Liver (tissue), 8 donors: ENCODE measurements at regions not wholly inside any gene's neighbourhood (a gene's known extent, or its start where the extent isn't known, plus 50 kb on each side); places are given as distances from the start of the nearest gene placed in this dataset.

Source experiments
- DNase-seq: peaks from one replicate; pipeline ENCODE4 v3.0.0-alpha.2; 2017; ENCODE audit warnings: low spot score
- H3K27ac ChIP-seq, 2 donors: one replicate each; pipeline ENCODE4 v1.7.0; 2013; ENCODE audit warnings: inconsistent platforms in 2 of 2, low read length in 2 of 2, control low read depth in 1 of 2, low read depth in 1 of 2, mild to moderate bottlenecking in 1 of 2
- H3K27me3 ChIP-seq, 4 donors: one replicate each; pipeline versions ENCODE4 v1.6.1 to v1.7.0; 2013; ENCODE audit warnings: low read length in 3 of 4, inconsistent platforms in 1 of 4, mild to moderate bottlenecking in 1 of 4, moderate library complexity in 1 of 4; ENCODE audit not compliant: control insufficient read depth in 4 of 4, insufficient read depth in 4 of 4
- H3K36me3 ChIP-seq, 4 donors: one replicate each; pipeline versions ENCODE4 v1.6.1 to v1.7.0; 2013; ENCODE audit warnings: low read length in 3 of 4, mild to moderate bottlenecking in 3 of 4, low read depth in 1 of 4, moderate library complexity in 1 of 4; ENCODE audit not compliant: control insufficient read depth in 4 of 4, insufficient read depth in 3 of 4
- H3K4me1 ChIP-seq, 4 donors: one replicate each; pipeline versions ENCODE4 v1.6.1 to v1.7.0; 2013; ENCODE audit warnings: low read length in 3 of 4, mild to moderate bottlenecking in 3 of 4, moderate library complexity in 1 of 4; ENCODE audit not compliant: control insufficient read depth in 4 of 4, insufficient read depth in 4 of 4
- H3K4me3 ChIP-seq, 3 donors: one replicate each; pipeline versions ENCODE4 v1.6.1 to v1.7.0; 2013; ENCODE audit warnings: low read length in 3 of 3, control low read depth in 1 of 3, low read depth in 1 of 3, mild to moderate bottlenecking in 1 of 3
- H3K9ac ChIP-seq, 2 donors: one replicate each; pipeline ENCODE4 v1.7.0; 2013; ENCODE audit warnings: low read length in 2 of 2, mild to moderate bottlenecking in 2 of 2, moderate library complexity in 2 of 2, control low read depth in 1 of 2, low read depth in 1 of 2
- H3K9me3 ChIP-seq, 4 donors: one replicate each; pipeline versions ENCODE4 v1.6.1 to v1.7.0; 2013; ENCODE audit warnings: low read length in 3 of 4; ENCODE audit not compliant: control insufficient read depth in 4 of 4
- CTCF ChIP-seq: fragments of 150-350 bp; IDR thresholded peaks from 2 replicates; pipeline ENCODE4 v1.5.1; 2017; ENCODE audit warnings: improper control_type of control experiment, low read depth, low read length; ENCODE audit not compliant: missing input control
- FOXA1 ChIP-seq: IDR thresholded peaks from 2 replicates; pipeline ENCODE4 v1.6.1; 2016; ENCODE audit warnings: antibody characterized with exemption
- FOXA2 ChIP-seq: IDR thresholded peaks from 2 replicates; pipeline ENCODE4 v1.6.1; 2016; ENCODE audit warnings: antibody characterized with exemption
- GABPA ChIP-seq, 2 donors: IDR thresholded peaks in 1 of 2; conservative IDR thresholded peaks in 1 of 2; 2 replicates each; pipeline ENCODE4 v1.6.1; 2016; ENCODE audit warnings: antibody characterized with exemption in 2 of 2, mild to moderate bottlenecking in 1 of 2, moderate library complexity in 1 of 2
- HNF4A ChIP-seq, 2 donors: conservative IDR thresholded peaks; 2 replicates each; pipeline ENCODE4 v1.6.1; 2016; ENCODE audit warnings: antibody characterized with exemption in 2 of 2, mild to moderate bottlenecking in 2 of 2
- HNF4G ChIP-seq: IDR thresholded peaks from 2 replicates; pipeline ENCODE4 v1.6.1; 2016; ENCODE audit warnings: antibody characterized with exemption
- JUND ChIP-seq, 2 donors: IDR thresholded peaks; 2 replicates each; pipeline ENCODE4 v1.6.1; 2016; ENCODE audit warnings: antibody characterized with exemption in 2 of 2
- MAX ChIP-seq: IDR thresholded peaks from 2 replicates; pipeline ENCODE4 v1.6.1; 2016; ENCODE audit warnings: antibody characterized with exemption
- NR2F2 ChIP-seq: IDR thresholded peaks from 2 replicates; pipeline ENCODE4 v1.6.1; 2016; ENCODE audit warnings: antibody characterized with exemption
- RAD21 ChIP-seq, 2 donors: IDR thresholded peaks; 2 replicates each; pipeline ENCODE4 v1.6.1; 2016; ENCODE audit warnings: antibody characterized with exemption in 2 of 2, mild to moderate bottlenecking in 2 of 2
- REST ChIP-seq: IDR thresholded peaks from 2 replicates; pipeline ENCODE4 v1.6.1; 2016; ENCODE audit warnings: antibody characterized with exemption, mild to moderate bottlenecking
- RXRA ChIP-seq, 2 donors: IDR thresholded peaks; 2 replicates each; pipeline ENCODE4 v1.6.1; 2017 to 2018; ENCODE audit warnings: antibody characterized with exemption in 2 of 2, mild to moderate bottlenecking in 1 of 2
- SP1 ChIP-seq: IDR thresholded peaks from 2 replicates; pipeline ENCODE4 v1.6.1; 2018; ENCODE audit warnings: antibody characterized with exemption, mild to moderate bottlenecking
- TAF1 ChIP-seq: conservative IDR thresholded peaks from 2 replicates; pipeline ENCODE4 v1.6.1; 2016; ENCODE audit warnings: antibody characterized with exemption, mild to moderate bottlenecking
- WGBS: extraction: QIAGEN DNeasy Blood & Tissue Kit; methylation state at CpG from one replicate; pipeline ENCODE4 v1.1.7; 2013; 5-methylcytosine and 5-hydroxymethylcytosine counted together
- TF ChIP-seq, protein P1 (sequence below): IDR thresholded peaks from 2 replicates; pipeline ENCODE4 v1.6.1; 2016; ENCODE audit warnings: antibody characterized with exemption
- TF ChIP-seq, protein P2 (sequence below): IDR thresholded peaks from 2 replicates; pipeline ENCODE4 v1.6.1; 2016; ENCODE audit warnings: antibody characterized with exemption
- donor health status: healthy.
- donor health status: healthy.
- donor health status: healthy.
- donor health status: healthy.
- donor health status: healthy.

DNA sequence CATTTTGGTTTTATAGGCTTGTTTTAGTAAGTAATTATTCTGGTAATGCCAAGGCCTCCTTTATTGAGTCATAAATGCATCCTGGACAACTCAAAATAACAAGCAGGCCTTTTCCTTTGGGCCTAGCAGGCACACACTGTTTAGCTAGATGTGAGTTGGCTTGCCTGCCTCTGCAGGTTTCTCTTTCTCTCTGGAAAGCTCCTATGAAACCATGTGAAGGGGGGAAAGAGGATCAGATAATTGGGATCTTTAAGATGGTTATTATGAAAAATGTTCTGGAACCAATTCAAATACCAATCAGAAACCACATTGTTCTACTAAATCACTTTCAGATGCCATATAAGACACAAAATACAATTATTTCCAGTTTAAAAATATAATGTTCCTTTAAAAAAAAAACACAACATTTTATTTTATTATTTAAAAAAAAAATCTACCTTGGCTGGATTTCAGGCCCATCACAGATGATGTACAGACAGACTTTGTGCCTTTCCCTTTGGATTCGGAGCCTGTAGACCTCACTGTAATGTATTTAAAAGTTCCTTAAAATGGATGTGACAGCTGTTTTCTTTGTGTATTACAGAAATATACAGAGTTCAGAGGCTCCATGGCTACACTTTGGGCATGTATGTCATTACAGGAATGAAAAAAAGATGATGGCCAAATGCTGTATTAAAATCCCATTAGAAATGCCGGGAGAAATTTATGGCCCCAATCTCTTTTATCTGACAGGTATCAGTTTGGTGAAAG is 80.2 kb downstream of the NTMT2 start:
- 92% methylated on average over 2 of the region's 2 CpGs for WGBS
- no peak overlapping the region for H3K27ac ChIP-seq
- no peak overlapping the region for H3K4me3 ChIP-seq
- H3K27me3 ChIP-seq = no peaks in the 10 kb centered on the region
- H3K36me3 ChIP-seq = no peaks in the 10 kb centered on the region
- TF ChIP-seq RAD21 (IDR thresholded peaks at IDR 0.05) (no peak), TAF1 (no peak), FOXA1 (no peak), HNF4A (conservative IDR thresholded peaks at IDR 0.05) (no peak), REST (no peak), SP1 (no peak)
- TF ChIP-seq, protein P1, sequence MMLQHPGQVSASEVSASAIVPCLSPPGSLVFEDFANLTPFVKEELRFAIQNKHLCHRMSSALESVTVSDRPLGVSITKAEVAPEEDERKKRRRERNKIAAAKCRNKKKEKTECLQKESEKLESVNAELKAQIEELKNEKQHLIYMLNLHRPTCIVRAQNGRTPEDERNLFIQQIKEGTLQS = no peak
- no peaks in the 10 kb centered on the region for H3K9me3 ChIP-seq
- H3K4me1 ChIP-seq = no peaks in the 10 kb centered on the region
- no peak for DNase-seq
- no peak overlapping the region for H3K9ac ChIP-seq

GRCh38 chr1:170226767-170227166 is 81.0 kb downstream of the NTMT2 start:
- H3K36me3 ChIP-seq = no peaks in the 10 kb centered on the region
- no peaks in the 10 kb centered on the region for H3K27me3 ChIP-seq
- 70% methylated on average over 1 of the region's 1 CpG for whole genome bisulfite sequencing
- no peak overlapping the region for H3K9ac ChIP-seq
- H3K27ac ChIP-seq = no peak overlapping the region
- H3K4me1 ChIP-seq = no peaks in the 10 kb centered on the region
- H3K4me3 ChIP-seq = no peak overlapping the region
- TF ChIP-seq, protein P2, sequence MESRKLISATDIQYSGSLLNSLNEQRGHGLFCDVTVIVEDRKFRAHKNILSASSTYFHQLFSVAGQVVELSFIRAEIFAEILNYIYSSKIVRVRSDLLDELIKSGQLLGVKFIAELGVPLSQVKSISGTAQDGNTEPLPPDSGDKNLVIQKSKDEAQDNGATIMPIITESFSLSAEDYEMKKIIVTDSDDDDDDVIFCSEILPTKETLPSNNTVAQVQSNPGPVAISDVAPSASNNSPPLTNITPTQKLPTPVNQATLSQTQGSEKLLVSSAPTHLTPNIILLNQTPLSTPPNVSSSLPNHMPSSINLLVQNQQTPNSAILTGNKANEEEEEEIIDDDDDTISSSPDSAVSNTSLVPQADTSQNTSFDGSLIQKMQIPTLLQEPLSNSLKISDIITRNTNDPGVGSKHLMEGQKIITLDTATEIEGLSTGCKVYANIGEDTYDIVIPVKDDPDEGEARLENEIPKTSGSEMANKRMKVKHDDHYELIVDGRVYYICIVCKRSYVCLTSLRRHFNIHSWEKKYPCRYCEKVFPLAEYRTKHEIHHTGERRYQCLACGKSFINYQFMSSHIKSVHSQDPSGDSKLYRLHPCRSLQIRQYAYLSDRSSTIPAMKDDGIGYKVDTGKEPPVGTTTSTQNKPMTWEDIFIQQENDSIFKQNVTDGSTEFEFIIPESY = no peak
- TF ChIP-seq RAD21 (IDR thresholded peaks at IDR 0.05) (no peak), FOXA1 (no peak), CTCF (no peak), HNF4A (conservative IDR thresholded peaks at IDR 0.05) (no peak), JUND (IDR thresholded peaks at IDR 0.05) (no peak), NR2F2 (no peak), MAX (no peak), FOXA2 (no peak), GABPA (IDR thresholded peaks at IDR 0.05 in 1 of 2, conservative IDR thresholded peaks at IDR 0.05 in 1 of 2) (no peak), RXRA (IDR thresholded peaks at IDR 0.05) (no peak), HNF4G (no peak), REST (no peak)
- no peaks in the 10 kb centered on the region for H3K9me3 ChIP-seq
- no peak for DNase-seq
